WTC11 (cell line): ENCODE measurements at regions not wholly inside any gene's neighbourhood (a gene's known extent, or its start where the extent isn't known, plus 50 kb on each side); places are given as distances from the start of the nearest gene placed in this dataset.
"Not testable (repeated sequence)": the region's sequence is repeated elsewhere in the genome, so short reads cannot be mapped to it uniquely, and the experiment has no call there.

Source experiments
- AR ChIP-seq: fragments of 250-450 bp; sonication (Bioruptor Pico); IDR thresholded peaks from 2 replicates; pipeline ENCODE4 v1.9.0; 2021; ENCODE audit warnings: mild to moderate bottlenecking
- CREB1 ChIP-seq: sonication (generic); formaldehyde crosslinking; IDR thresholded peaks from 2 replicates; pipeline ENCODE4 v1.8.0; 2023; ENCODE audit warnings: mild to moderate bottlenecking, missing genetic modification reagents
- CTCF ChIP-seq: fragments of 200-600 bp; IDR thresholded peaks from 2 replicates; pipeline ENCODE4 v1.8.0; 2022; ENCODE audit warnings: antibody characterized with exemption
- E2F4 ChIP-seq: sonication (generic); formaldehyde crosslinking; IDR thresholded peaks from 2 replicates; pipeline ENCODE4 v1.8.1; 2022; ENCODE audit warnings: low read depth, mild to moderate bottlenecking, moderate library complexity, missing genetic modification reagents, borderline replicate concordance
- ELF4 ChIP-seq: sonication (generic); formaldehyde crosslinking; IDR thresholded peaks from 2 replicates; pipeline ENCODE4 v1.8.1; 2022; ENCODE audit warnings: low read depth, mild to moderate bottlenecking, moderate library complexity, missing genetic modification reagents
- ESRRA ChIP-seq: sonication (generic); formaldehyde crosslinking; IDR thresholded peaks from 2 replicates; pipeline ENCODE4 v1.8.1; 2022; ENCODE audit warnings: mild to moderate bottlenecking, missing genetic modification reagents, borderline replicate concordance
- ETV6 ChIP-seq: sonication (generic); formaldehyde crosslinking; IDR thresholded peaks from 2 replicates; pipeline ENCODE4 v1.8.1; 2022; ENCODE audit warnings: mild to moderate bottlenecking, missing genetic modification reagents
- RORB ChIP-seq: fragments of 250-450 bp; sonication (Bioruptor Pico); IDR thresholded peaks from 2 replicates; pipeline ENCODE4 v1.9.0; 2021; ENCODE audit warnings: mild to moderate bottlenecking
- USF1 ChIP-seq: sonication (generic); formaldehyde crosslinking; IDR thresholded peaks from 2 replicates; pipeline ENCODE4 v1.8.0; 2022; ENCODE audit warnings: mild to moderate bottlenecking, missing genetic modification reagents
- ZNF416 ChIP-seq: fragments of 250-450 bp; sonication (Bioruptor Pico); IDR thresholded peaks from 2 replicates; pipeline ENCODE4 v1.9.0; 2021; ENCODE audit warnings: mild to moderate bottlenecking, inconsistent platforms
- ZNF425 ChIP-seq: fragments of 250-450 bp; sonication (Bioruptor Pico); conservative IDR thresholded peaks from 2 replicates; pipeline ENCODE4 v1.9.0; 2021; ENCODE audit warnings: mild to moderate bottlenecking
- ZNF512 ChIP-seq: sonication (generic); formaldehyde crosslinking; IDR thresholded peaks from 2 replicates; pipeline ENCODE4 v1.8.1; 2022; ENCODE audit warnings: missing genetic modification reagents, borderline replicate concordance

- not testable (repeated sequence) for TF ChIP-seq USF1 (CRISPR knock-in tag); ESRRA (CRISPR knock-in tag); ZNF512 (CRISPR knock-in tag); E2F4; ELF4 (CRISPR knock-in tag); RORB (CRISPR knock-in tag); CREB1 (CRISPR knock-in tag); ZNF425 (CRISPR knock-in tag); ZNF416 (CRISPR knock-in tag); AR (CRISPR knock-in tag); ETV6 (CRISPR knock-in tag)
- peak; percentile 53; the same call in 1 of the 2 replicates for TF ChIP-seq CTCF
Observed at GRCh38 chr5:94086635-94087034, 345.2 kb upstream of the POU5F2 start.
